ENCODE measurements at regions not wholly inside any gene's neighbourhood (a gene's known extent, or its start where the extent isn't known, plus 50 kb on each side); places are given as distances from the start of the nearest gene placed in this dataset.
A peak's percentile ranks its signal among the peaks of the same experiment; 100 is the strongest.

DNA sequence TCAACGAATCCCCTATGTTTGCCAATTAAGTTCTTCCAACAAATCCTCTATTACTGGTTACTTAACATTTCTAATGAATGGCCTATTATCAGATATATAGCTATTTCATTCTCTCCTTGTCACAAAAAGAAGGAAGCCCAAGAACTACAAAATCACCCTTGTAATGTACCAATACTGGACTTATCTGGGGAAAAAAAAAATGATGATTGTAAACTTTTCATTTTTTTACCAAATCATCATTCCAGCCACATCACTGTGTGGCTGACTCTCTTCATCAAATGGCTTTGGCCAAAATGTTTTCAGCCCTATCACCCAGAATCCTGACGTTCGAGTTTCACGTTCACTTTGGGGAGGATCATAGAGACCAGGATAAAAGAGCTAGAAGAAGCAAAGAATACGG, 216.7 kb downstream of the ACTL7B start:
- H4K20me1 ChIP-seq (replicated peaks; ENCODE audit: insufficient read depth) = no peaks in the 10 kb centered on the region
- H3K27ac ChIP-seq (ENCODE audit: low read depth) = no peak overlapping the region
- peaks cover 16% of the 10 kb centered on the region for H3K4me1 Mint-ChIP-seq
- no peaks in the 10 kb centered on the region for H3K27me3 Mint-ChIP-seq (ENCODE audit: insufficient read depth, low read depth, poor library complexity)
- no peaks in the 10 kb centered on the region for H3K79me2 ChIP-seq (replicated peaks; ENCODE audit: insufficient read depth)
- H3K4me3 ChIP-seq = no peak overlapping the region
- no peak overlapping the region for H3K4me3 Mint-ChIP-seq
- H3F3A ChIP-seq (replicated peaks; ENCODE audit: low read depth) = no peaks in the 10 kb centered on the region
- H3K4me2 ChIP-seq = no peak overlapping the region
- no peaks in the 10 kb centered on the region for H3K9me3 Mint-ChIP-seq
- no peak overlapping the region for H2AFZ ChIP-seq
- H3K36me3 ChIP-seq (ENCODE audit: insufficient read depth) = no peaks in the 10 kb centered on the region
- no peak for DNase-seq (ENCODE audit: low spot score)
- no peaks in the 10 kb centered on the region for H3K36me3 Mint-ChIP-seq (ENCODE audit: low read depth)
- H3K4me1 ChIP-seq (ENCODE audit: insufficient read depth) = no peaks in the 10 kb centered on the region
- no peak for TF ChIP-seq JUNB (IDR thresholded peaks at IDR 0.05; ENCODE audit: unreplicated experiment)
- TF ChIP-seq, protein P1, sequence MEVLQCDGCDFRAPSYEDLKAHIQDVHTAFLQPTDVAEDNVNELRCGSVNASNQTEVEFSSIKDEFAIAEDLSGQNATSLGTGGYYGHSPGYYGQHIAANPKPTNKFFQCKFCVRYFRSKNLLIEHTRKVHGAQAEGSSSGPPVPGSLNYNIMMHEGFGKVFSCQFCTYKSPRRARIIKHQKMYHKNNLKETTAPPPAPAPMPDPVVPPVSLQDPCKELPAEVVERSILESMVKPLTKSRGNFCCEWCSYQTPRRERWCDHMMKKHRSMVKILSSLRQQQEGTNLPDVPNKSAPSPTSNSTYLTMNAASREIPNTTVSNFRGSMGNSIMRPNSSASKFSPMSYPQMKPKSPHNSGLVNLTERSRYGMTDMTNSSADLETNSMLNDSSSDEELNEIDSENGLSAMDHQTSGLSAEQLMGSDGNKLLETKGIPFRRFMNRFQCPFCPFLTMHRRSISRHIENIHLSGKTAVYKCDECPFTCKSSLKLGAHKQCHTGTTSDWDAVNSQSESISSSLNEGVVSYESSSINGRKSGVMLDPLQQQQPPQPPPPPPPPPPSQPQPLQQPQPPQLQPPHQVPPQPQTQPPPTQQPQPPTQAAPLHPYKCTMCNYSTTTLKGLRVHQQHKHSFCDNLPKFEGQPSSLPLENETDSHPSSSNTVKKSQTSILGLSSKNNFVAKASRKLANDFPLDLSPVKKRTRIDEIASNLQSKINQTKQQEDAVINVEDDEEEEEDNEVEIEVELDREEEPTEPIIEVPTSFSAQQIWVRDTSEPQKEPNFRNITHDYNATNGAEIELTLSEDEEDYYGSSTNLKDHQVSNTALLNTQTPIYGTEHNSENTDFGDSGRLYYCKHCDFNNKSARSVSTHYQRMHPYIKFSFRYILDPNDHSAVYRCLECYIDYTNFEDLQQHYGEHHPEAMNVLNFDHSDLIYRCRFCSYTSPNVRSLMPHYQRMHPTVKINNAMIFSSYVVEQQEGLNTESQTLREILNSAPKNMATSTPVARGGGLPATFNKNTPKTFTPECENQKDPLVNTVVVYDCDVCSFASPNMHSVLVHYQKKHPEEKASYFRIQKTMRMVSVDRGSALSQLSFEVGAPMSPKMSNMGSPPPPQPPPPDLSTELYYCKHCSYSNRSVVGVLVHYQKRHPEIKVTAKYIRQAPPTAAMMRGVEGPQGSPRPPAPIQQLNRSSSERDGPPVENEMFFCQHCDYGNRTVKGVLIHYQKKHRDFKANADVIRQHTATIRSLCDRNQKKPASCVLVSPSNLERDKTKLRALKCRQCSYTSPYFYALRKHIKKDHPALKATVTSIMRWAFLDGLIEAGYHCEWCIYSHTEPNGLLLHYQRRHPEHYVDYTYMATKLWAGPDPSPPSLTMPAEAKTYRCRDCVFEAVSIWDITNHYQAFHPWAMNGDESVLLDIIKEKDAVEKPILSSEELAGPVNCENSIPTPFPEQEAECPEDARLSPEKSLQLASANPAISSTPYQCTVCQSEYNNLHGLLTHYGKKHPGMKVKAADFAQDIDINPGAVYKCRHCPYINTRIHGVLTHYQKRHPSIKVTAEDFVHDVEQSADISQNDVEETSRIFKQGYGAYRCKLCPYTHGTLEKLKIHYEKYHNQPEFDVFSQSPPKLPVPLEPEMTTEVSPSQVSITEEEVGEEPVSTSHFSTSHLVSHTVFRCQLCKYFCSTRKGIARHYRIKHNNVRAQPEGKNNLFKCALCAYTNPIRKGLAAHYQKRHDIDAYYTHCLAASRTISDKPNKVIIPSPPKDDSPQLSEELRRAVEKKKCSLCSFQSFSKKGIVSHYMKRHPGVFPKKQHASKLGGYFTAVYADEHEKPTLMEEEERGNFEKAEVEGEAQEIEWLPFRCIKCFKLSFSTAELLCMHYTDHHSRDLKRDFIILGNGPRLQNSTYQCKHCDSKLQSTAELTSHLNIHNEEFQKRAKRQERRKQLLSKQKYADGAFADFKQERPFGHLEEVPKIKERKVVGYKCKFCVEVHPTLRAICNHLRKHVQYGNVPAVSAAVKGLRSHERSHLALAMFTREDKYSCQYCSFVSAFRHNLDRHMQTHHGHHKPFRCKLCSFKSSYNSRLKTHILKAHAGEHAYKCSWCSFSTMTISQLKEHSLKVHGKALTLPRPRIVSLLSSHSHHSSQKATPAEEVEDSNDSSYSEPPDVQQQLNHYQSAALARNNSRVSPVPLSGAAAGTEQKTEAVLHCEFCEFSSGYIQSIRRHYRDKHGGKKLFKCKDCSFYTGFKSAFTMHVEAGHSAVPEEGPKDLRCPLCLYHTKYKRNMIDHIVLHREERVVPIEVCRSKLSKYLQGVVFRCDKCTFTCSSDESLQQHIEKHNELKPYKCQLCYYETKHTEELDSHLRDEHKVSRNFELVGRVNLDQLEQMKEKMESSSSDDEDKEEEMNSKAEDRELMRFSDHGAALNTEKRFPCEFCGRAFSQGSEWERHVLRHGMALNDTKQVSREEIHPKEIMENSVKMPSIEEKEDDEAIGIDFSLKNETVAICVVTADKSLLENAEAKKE (CRISPR knock-in tag; IDR thresholded peaks at IDR 0.05) = no peak
- no peak for ATAC-seq
- no peak overlapping the region for H3K27ac Mint-ChIP-seq
- no peaks in the 10 kb centered on the region for H3K27me3 ChIP-seq (ENCODE audit: insufficient read depth)
- H3K9me2 ChIP-seq (ENCODE audit: insufficient read depth) = no peaks in the 10 kb centered on the region

DNA sequence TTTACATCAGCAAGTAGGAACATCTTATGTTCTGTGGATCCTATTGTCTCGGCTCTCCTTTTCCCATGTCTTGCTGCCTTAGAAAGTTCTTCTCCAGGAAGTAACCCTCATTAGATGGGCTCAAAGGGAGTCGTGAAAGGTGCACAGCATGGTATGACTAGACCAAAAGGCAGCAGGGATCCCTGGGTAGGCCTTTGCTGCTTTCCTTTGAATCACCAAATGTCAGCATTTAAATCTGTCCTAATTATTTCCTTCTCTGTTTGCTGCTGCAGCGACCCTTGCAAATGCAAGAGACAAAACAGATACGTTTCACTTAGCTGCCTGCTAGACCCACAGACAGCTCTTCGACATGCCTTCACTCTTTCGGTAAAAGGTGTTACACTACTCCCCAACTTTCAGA, 218.4 kb downstream of the ACTL7B start:
- Mint-ChIP-seq H3K27me3 (ENCODE audit: insufficient read depth, low read depth, poor library complexity) (no peaks in the 10 kb centered on the region), H3K4me3 (no peak overlapping the region), H3K9me3 (no peaks in the 10 kb centered on the region), H3K27ac (peak overlapping the region; percentile 60; the same call in 1 of the 2 replicates), H3K4me1 (peaks cover 16% of the 10 kb centered on the region), H3K36me3 (ENCODE audit: low read depth) (no peaks in the 10 kb centered on the region)
- Histone ChIP-seq H3K27ac (ENCODE audit: low read depth) (no peak overlapping the region), H3K4me2 (no peak overlapping the region), H3K9me2 (ENCODE audit: insufficient read depth) (no peaks in the 10 kb centered on the region), H3K79me2 (replicated peaks; ENCODE audit: insufficient read depth) (no peaks in the 10 kb centered on the region), H3K36me3 (ENCODE audit: insufficient read depth) (no peaks in the 10 kb centered on the region), H4K20me1 (replicated peaks; ENCODE audit: insufficient read depth) (no peaks in the 10 kb centered on the region), H2AFZ (peak overlapping the region; percentile 54; the same call in 1 of the 2 replicates), H3K4me3 (no peak overlapping the region), H3K4me1 (ENCODE audit: insufficient read depth) (no peaks in the 10 kb centered on the region), H3K27me3 (ENCODE audit: insufficient read depth) (no peaks in the 10 kb centered on the region), H3F3A (replicated peaks; ENCODE audit: low read depth) (no peaks in the 10 kb centered on the region)
- DNase-seq (ENCODE audit: low spot score) (peak; percentile 1), ATAC-seq (peak; percentile 75)
- TF ChIP-seq, protein P2, sequence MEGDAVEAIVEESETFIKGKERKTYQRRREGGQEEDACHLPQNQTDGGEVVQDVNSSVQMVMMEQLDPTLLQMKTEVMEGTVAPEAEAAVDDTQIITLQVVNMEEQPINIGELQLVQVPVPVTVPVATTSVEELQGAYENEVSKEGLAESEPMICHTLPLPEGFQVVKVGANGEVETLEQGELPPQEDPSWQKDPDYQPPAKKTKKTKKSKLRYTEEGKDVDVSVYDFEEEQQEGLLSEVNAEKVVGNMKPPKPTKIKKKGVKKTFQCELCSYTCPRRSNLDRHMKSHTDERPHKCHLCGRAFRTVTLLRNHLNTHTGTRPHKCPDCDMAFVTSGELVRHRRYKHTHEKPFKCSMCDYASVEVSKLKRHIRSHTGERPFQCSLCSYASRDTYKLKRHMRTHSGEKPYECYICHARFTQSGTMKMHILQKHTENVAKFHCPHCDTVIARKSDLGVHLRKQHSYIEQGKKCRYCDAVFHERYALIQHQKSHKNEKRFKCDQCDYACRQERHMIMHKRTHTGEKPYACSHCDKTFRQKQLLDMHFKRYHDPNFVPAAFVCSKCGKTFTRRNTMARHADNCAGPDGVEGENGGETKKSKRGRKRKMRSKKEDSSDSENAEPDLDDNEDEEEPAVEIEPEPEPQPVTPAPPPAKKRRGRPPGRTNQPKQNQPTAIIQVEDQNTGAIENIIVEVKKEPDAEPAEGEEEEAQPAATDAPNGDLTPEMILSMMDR (conservative IDR thresholded peaks at IDR 0.05; ENCODE audit: low read depth in 2 of 2) = no peak
- TF ChIP-seq EZH2 (IDR thresholded peaks at IDR 0.05; ENCODE audit: low read depth, unreplicated experiment) (no peak), CREB1 (CRISPR knock-in tag; IDR thresholded peaks at IDR 0.05; ENCODE audit: low read depth) (no peak), NANOG (IDR thresholded peaks at IDR 0.05; ENCODE audit: borderline replicate concordance) (no peak), STAT1 (IDR thresholded peaks at IDR 0.05; ENCODE audit: unreplicated experiment) (no peak), POLR2AphosphoS5 (IDR thresholded peaks at IDR 0.05; ENCODE audit: low read depth) (no peak), EZH2phosphoT487 (IDR thresholded peaks at IDR 0.05; ENCODE audit: unreplicated experiment) (no peak), ZNF331 (CRISPR knock-in tag; IDR thresholded peaks at IDR 0.05; ENCODE audit: low read depth) (no peak), ZNF114 (CRISPR knock-in tag; IDR thresholded peaks at IDR 0.05) (no peak), JUNB (IDR thresholded peaks at IDR 0.05; ENCODE audit: unreplicated experiment) (no peak)
- TF ChIP-seq, protein P3, sequence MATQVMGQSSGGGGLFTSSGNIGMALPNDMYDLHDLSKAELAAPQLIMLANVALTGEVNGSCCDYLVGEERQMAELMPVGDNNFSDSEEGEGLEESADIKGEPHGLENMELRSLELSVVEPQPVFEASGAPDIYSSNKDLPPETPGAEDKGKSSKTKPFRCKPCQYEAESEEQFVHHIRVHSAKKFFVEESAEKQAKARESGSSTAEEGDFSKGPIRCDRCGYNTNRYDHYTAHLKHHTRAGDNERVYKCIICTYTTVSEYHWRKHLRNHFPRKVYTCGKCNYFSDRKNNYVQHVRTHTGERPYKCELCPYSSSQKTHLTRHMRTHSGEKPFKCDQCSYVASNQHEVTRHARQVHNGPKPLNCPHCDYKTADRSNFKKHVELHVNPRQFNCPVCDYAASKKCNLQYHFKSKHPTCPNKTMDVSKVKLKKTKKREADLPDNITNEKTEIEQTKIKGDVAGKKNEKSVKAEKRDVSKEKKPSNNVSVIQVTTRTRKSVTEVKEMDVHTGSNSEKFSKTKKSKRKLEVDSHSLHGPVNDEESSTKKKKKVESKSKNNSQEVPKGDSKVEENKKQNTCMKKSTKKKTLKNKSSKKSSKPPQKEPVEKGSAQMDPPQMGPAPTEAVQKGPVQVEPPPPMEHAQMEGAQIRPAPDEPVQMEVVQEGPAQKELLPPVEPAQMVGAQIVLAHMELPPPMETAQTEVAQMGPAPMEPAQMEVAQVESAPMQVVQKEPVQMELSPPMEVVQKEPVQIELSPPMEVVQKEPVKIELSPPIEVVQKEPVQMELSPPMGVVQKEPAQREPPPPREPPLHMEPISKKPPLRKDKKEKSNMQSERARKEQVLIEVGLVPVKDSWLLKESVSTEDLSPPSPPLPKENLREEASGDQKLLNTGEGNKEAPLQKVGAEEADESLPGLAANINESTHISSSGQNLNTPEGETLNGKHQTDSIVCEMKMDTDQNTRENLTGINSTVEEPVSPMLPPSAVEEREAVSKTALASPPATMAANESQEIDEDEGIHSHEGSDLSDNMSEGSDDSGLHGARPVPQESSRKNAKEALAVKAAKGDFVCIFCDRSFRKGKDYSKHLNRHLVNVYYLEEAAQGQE (IDR thresholded peaks at IDR 0.05; ENCODE audit: unreplicated experiment) = no peak

Data from GM23338 (cell line).